NCI-H2196 (cell line): ENCODE measurements at regions not wholly inside any gene's neighbourhood (a gene's known extent, or its start where the extent isn't known, plus 50 kb on each side); places are given as distances from the start of the nearest gene placed in this dataset.
"Not testable (repeated sequence)": the region's sequence is repeated elsewhere in the genome, so short reads cannot be mapped to it uniquely, and the experiment has no call there.

Source experiments
- DNase-seq: peaks from one replicate; lab custom pipeline; 2025; ENCODE audit not compliant: unreplicated experiment; lab: John Stamatoyannopoulos, UW

DNA sequence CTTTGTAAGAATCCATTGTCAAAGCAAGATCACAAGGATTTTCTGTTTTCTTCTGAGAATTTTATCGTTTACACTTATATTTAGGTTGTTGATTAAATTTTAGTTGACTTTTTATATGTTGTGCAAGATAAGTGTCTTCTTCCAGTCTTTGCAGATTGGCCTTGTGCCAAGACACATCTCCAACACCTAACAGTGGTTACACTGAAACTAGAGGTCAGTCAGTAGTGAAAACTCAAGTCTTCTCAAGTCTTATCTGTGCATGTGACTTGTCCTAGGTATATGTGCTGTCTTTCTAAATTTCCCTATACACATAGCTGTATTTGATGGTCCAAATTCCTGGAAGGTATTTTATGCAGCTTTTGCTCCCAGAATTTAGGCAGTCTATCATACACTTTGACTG lies 1183.2 kb upstream of the B3GALT2 start:
- no peak for DNase-seq

DNA sequence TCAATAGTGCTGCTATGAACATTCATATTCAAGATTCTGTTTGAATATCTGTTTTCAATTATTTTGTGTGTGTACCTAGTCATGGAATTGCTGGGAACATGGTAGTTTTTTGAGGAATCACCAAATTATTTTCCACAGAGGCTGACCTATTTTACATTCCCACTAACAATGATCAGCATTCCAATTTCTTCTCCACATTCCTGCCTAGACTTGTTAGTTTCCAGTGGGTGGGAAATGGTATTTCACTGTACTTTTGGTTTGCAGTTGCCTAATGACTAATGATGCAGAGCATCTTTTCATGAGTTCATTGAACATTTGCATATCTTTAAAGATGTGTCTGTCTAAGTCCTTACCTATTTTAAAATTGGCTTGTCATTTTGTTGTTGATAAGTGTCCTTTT lies 1182.6 kb upstream of the B3GALT2 start:
- DNase-seq = no peak

DNA sequence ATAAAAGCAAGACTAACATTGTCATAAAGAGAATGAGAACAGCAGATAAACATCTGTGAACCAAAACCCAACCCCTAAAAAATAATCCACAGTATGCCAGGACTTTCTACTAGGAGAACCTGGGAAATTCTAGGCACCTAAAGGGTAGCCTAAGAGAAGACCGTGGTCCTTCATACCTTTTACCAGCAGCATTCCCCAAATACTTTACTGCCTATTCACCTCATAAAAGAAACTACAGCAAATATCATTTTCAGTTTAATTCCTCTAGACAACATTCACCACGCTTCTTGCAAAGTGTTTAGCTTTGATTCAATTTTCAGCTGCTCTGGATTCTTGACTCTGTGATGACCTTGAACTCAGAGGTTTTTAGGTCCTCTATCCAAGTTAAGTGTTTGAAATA lies 1180.7 kb upstream of the B3GALT2 start:
- DNase-seq = no peak

DNA sequence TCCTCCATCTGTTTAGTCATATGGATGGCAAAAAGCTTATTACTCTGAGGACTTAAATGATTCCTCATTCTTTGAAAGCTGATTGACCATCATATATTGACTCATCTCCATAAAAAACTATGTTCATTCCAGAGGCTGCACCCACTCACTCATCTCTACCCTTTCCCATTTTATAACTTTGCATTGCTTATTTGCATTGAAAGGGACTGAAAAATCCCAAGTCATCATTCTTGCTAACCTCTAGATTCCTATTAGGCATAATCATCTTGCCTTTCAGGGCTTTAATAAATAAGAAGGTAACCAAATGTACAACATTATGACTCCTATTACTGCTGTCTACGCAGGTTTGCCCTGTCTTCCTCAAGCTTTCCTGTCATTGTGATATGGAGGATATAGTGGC lies 1180.3 kb upstream of the B3GALT2 start:
- no peak for DNase-seq

DNA sequence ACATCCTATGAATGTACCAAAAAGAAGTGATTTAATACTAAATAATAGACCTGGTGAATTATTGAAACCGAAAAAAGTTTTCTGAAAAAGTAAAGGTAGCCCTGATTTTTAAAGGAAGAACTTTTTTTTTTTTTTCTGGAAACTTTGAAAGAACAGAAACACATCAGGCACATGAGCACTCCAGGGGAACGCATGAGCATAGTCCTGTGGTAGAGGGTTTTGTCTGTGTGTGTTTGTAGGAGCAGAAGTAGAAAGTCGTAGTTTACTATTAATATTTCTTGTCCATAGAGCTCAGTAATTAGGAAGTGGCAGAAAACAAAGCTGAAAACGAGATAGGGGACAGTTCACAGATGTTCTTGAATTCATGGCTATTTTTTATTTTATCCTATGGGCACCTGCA lies 1175.9 kb upstream of the B3GALT2 start:
- no peak for DNase-seq

DNA sequence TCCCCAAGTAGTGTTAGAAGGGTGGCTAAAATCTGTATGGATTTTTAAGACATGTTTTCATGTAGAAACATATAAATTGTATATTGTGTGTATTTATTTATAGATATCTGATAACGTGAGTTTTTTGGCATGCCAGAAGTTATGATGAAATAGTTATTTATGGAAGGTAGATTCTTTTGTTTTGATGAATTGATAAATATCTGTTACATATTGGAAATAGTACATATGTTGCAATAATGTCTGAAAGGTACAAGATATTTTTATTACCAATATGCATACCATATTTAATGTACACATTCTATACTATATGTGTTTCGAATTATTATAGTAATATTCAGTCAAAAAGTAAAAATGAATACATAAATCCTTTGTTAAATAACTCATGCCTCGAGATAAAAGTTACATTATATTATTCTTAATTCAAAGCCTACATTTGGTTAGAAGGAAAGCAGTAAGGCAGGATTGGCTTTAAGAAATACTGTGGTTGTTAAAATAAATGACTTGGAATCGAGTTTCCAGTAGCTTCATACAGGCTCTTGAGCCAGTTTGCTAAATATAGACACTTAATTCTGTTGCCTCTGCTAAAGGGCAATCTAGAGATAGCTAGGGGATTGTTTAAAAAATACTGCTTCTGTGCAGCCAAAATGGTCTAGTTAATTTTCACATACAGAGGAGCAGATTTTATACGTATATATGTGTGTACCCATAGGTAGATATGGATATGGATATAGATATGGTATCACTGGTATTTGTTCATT lies 1175.1 kb upstream of the B3GALT2 start:
- DNase-seq = no peak

DNA sequence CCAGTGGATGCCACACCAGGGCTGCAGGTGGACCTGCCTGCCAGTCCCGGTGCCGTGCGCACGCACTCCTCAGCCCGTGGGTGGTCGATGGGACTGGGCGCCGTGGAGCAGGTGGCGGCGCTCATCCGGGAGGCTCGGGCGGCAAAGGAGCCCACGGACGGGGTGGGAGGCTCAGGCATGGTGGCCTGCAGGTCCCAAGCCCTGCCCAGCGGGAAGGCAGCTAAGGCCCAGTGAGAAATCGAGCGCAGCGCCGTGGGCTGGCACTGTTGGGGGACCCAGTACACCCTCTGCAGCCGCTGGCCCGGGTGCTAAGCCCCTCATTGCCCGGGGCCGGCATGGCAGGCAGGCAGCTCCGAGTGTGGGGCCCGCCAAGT lies 1171.8 kb upstream of the B3GALT2 start:
- DNase-seq = no peak

DNA sequence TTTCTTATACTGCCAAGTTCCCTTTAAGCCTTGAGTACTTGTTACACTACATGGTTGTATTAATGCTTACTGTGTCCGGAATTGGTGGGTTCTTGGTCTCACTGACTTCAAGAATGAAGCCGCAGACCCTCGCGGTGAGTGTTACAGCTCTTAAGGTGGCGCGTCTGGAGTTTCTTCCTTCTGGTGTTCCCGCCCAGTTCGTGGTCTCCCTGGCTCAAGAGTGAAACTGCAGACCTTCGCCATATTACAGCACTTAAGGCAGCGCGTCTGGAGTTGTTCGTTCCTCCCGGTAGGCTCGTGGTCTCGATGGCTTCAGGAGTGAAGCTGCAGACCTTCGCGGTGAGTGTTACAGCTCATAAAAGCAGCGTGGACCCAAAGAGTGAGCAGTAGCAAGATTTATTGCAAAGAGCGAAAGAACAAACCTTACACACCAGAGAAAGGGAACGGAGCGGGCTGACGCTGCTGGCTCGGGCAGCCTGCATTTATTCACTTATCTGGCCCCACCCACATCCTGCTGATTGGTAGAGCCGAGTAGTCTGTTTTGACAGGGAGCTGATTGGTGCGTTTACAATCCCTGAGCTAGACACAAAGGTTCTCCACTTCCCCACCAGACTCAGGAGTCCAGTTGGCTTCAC lies 1171.3 kb upstream of the B3GALT2 start:
- DNase-seq = not testable (repeated sequence)

DNA sequence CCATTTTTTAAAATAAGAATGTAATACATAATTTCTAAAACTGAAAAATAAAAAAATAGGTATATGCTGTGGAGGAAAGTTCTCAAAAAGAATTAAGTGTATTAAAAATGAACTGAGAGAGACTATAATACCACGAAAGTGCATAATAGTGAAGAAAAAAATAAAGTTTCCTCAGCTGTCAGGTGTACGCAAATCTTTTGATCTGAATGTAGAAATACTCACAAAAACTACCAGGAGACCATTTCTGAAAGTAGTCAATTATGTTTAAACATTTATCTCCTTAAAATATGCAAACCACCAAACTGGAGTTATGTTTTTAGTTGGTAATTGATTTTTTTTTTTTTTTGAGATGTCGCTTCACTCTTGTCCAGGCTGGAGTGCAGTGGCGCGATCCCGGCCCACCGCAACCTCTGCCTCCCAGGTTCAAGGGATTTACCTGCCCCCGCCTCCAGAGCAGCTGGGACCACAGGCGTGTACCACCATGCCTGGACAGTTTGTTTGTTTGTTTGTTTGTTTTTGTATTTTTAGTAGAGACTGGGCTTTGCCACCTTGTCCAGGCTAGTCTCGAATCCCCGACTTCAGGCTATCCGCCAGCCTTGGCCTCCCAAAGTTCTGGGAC lies 1169.2 kb upstream of the B3GALT2 start:
- no peak for DNase-seq

DNA sequence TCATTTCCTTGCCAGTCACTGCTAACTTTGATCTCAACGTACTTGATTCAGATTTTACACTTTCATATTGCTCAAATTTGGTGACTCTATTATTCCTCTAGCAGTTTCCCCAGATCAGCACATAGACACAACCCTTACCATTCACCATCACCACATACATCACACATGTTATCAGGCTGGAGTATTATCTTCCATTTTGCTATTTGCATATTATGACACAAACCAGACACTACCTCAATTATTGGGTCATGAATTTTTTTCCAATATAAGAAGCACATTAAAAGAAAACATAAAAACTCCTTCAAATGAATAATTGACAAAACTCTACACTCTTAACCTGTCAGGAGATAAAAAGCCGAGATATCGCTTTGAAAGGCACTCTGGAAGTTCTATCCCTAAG lies 1166.7 kb upstream of the B3GALT2 start:
- no peak for DNase-seq

DNA sequence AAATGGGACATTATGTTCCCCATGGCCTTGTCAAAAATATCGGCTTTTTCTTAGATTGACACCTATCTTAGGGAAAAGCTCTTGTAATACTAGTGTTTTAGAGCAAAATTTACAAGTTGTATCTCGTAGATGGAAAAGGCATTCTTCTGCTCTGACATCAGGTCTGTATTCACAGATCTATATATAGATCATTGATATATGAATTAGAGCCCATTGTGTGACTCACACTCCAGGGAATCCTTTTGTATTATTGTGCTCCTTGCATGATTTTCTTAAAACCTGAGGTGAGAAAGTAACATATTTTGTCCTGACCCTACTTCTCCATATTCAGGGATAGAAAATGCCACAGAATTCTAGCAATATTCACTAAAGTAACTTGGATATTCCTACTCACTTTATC lies 1160.8 kb upstream of the B3GALT2 start:
- no peak for DNase-seq

DNA sequence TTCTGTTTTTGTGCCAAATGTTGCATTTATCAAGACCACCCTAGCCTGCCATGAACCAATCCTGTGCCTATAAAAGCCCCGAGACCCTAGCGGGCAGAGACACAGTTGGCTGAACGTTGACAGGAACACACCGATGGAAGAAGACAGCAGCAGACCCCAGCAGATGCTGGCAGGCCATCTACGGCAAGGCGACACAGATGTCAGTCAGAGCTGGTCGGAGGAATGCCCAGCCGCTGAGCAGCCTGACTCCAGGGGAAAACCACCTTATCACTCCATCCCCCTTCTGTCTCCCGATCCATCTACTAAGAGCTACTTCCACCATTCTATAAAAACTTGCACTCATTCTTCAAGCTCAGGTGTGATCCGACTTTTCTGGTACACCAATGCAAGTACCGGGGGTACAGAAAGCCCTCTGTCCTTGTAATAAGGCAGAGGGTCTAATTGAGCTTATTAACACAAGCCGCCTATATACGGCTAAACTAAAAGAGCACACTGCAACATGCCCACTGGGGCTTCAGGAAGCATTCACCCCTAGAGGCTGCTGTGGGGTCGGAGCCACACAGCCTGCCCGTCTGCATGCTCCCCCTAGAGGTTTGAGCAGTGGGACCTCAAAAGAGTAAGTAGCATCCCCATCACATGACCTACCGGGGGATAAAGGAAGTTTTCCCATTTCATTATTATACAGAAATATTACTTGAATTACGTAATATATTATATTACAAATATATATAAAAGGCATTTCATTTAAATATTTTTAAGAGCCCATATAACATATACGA lies 1156.3 kb upstream of the B3GALT2 start:
- no peak for DNase-seq

DNA sequence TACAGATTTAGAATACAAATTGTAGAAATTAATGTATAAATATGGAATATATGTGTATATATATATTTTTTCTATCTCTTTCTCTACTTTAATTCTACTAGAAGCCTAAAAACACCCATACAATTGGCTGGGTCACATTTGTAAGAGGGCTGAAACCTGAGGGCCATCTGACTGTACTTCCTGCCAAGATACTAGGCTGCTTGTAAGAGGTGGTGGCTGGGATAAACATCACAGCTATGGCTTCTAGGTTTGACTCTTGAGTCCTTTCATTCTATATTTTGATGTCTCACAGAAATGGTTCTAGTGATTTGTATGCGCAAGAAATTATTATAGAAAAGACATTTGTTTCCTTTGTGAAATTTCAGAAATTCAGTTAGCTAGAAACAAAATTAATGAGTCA lies 1155.2 kb upstream of the B3GALT2 start:
- DNase-seq = no peak

DNA sequence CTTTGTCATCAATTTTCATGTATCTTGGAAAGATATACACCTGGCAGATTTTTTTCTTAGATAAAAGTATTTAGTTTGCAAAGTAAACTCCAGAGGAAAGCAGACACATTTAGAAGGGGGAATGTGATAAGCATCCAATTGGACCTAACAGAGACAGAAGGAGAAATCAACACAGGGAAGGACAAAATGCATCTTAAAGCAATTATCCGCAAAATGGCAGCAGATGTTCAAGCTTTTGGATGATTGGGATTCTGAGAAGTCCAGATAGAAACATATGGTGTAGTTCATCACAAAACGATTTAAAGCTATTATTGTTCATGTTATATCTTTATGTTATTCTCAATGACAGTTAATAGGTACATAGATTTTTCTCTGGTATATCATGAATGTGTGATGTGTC lies 1153.1 kb upstream of the B3GALT2 start:
- DNase-seq = no peak

DNA sequence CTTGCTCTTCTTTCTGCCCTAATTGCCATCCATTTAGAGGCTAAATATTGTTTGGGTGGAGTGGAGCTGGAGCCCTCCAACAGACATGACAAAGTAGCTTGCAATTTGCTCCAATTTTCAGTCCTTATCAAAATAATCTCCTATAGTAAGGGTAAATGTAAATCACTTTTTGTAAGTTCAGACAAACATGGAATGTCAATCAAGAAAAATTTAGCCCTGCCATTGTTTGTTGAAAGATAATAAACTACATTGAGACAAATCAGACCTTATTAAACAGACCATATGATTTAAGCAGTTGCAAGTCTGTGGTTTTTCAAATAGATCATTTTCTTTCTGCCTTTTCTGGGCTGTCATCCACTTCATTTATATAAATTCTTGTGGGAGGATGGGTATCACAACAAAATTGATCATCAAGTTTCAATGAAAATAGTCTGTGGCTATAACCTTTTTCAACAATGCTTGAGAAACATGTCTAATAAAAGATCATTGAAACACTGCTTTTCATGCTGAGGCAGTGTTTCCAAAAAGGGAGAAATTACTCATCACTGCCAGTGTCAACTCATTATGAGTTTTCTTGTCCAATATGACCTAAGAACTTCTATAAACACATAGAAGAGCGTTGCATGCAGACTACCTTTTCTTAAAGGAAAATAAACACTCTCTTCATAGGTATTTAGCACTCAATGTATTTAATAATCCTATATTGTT lies 1152.0 kb upstream of the B3GALT2 start:
- DNase-seq = no peak

DNA sequence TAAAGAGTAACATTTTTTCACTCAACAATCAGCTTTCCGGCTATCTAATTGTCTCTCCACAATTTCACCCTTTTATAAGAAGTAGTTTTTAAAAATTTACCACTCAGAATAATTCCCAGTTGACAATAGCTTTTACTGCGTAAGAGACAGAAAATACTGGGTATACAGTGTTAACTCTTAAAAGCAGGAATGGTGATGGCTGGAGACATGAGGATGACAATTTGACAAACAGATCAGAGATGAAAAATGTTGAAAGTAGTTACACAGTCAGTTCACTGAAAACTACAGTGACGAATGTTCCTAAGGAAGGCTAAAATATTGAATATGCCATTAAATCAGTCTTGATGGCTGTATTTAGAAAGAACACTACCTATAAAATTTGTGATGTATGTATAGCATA lies 1146.8 kb upstream of the B3GALT2 start:
- DNase-seq = no peak

DNA sequence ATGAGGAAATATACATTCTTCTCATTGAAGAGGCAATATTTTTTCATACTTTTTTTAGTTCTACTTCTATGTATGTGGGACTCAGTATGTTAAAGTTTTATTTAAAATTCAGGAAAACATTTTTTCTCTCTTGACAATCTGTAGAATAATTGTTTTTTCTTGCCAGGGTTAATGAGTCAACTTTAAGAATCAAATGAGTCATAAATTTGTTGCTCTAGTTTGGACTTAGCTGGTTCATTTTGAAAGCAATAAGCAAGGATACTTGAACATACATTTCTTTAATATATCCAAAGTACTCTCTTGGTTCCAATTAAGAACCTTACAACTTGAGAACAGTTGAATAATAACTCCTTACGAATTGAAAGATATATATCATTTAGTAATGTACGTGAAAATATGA lies 1145.3 kb upstream of the B3GALT2 start:
- DNase-seq = no peak

DNA sequence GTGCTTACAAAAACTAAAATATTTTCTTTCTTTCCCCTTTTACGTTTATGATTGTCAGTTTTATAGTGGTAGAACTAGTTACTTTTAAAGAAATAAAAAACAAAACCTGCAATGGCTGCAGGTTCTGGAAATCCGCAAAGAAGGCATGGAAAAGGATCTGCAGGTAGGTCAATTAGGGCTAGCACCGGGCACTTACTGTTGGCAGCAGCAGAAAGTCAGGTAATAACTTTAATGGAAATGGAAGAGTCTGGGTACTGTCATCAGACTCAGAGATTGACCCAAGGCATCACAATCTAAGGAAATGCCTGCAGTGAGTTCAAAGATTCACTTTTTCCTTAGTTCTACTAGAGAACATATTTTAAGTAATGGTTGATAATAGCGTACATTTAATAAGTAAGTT lies 1136.3 kb upstream of the B3GALT2 start:
- no peak for DNase-seq

DNA sequence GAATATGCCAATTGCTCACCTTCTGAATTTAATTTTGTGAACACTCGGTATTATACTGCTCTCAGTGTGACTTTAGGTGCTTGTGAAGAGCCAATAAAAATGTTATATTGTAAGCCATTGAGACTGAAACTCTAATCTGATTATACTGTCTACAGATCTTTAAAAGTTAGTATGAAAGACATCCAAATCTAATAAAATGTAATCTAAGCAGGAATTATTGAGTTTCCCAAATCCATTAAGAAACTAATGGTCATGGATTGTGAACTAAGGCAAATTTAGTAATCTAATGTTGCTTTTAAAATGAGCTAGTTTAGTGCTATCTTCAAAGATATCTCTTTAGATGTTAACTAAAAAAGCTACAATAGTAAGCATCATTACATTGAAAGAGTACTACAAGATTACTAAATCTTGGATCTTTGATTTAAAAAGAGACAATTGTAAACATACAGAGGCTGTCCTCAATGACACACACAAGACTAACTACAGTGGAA lies 1132.4 kb upstream of the B3GALT2 start:
- DNase-seq = no peak

DNA sequence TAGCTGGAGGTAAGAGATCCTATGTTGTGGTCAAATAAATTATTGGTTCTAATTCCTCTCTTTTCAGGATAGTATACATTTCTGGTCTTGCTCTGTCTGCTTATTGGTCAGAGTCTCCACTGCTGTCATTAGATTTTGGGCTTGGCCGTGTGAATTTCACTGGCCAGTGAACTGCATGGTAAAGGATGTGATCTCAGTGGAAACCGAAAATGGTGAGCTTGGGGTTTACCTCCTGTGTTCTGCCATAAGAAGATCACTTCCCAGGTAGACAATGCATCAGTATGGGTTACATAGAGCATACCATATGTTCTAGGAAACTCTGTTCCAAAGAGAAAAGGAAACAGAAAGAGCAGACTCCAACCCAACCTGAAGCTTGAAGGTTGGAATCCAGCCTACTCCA lies 1123.3 kb upstream of the B3GALT2 start:
- no peak for DNase-seq

DNA sequence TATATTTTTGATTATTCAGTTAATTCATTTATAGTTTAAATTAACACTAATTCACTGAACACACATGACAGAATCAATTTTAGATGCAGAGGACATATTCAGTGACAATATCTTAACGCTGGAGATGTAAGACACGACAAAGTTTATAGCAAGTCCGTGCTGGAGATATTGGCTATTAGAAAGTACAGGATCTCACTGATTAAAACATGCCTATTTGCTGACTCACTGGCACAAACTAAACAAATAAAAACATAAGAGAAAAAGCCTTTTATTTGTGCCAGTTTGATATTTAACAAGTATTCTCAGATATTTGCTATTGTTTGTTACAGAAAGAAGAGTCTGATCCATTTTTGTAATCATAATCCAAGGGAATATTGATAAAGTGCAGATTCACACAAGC lies 1122.9 kb upstream of the B3GALT2 start:
- no peak for DNase-seq
